GM19455 (cell line): ENCODE measurements at regions not wholly inside any gene's neighbourhood (a gene's known extent, or its start where the extent isn't known, plus 50 kb on each side); places are given as distances from the start of the nearest gene placed in this dataset.
"Not testable (repeated sequence)": the region's sequence is repeated elsewhere in the genome, so short reads cannot be mapped to it uniquely, and the experiment has no call there.

Source experiments
- ATAC-seq: cut with Tn5 transposase; IDR thresholded peaks from one replicate; pipeline ENCODE4 v1.9.1; 2021; ENCODE audit not compliant: unreplicated experiment

DNA sequence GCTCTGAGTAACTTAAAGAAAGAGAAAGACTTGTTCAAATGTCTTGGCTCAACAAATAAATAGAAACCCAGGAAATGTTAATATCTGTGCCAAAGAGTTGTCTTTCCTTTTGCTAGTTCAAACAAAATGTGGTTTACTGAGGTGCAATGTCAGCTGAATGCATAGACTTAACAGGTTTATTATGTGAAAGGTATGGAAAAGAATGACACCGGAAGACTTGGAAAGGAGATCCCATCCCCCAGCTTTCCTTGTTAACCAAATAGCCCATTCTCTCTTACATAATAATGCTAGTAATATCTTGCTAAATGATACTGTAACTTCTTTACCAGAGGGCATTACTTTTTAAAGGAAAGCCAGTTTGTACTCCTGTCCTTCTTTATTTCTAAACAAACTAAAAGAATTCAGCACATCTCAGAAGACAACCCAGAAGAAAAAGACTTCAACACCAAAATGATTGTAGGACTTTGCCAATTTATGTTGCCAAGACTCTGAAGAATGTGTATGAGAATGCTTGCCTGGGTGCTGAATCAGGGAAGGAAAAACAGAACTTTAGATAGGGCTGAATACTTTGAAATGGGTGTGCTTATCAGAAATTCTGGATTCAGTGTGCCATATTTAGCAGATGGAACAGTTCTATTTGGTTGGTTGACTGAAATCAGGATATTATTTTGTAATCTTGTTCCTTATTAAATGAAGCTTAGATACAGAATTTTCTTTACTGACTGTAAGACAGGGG is 344.1 kb downstream of the TMEM38B start:
- ATAC-seq: no peak

DNA sequence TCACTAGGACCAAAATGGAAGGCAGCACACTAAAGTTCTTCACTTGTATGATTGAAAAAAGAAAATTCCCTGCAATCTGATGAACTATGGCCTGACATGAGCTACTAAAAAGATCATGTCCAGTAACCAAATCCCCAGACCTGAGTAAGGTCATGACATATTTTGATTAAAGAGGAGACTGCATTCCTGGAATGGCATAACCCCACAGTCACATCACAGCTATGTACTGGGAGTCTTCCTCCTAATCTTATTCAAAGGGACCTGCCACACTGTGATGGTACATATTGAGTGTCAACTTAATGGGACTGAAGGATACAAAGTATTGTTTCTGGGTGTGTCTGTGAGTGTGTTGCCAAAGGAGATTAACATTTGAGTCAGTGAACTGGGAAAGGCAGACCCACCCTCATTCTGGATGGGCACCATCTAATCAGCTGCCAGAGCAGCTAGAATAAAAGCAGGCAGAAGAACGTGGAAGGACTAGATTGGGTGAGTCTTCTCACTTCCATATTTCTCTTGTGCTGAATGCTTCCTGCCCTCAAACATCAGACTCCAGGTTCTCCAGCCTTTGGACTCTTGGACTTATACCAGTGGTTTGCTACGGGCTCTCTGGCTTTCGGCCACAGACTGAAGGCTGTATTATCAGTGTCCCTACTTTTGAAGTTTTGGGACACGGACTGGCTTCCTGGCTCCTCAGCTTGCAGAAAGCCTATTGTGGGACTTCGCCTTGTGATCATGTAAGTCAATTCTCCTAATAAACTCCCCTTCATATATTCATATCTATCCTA is 345.0 kb downstream of the TMEM38B start:
- ATAC-seq: no peak

DNA sequence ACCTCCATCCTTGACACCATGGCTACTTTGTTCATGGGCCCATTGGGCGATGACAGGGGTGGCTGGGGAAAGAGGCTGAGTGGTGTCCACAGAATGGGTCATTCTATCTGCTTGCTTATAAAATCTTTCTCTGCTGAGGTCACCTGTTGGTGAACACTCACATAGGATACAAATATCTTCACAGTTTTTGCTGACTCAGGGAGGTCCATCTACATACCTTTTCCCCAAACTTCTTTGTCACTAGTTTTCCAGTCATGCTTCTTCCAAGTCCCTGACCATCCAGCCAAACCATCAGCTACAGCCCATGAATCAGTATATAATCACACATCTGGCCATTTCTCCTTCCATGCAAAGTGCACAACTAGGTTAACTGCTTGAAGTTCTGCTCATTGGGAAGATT is 347.6 kb downstream of the TMEM38B start:
- ATAC-seq: not testable (repeated sequence)

DNA sequence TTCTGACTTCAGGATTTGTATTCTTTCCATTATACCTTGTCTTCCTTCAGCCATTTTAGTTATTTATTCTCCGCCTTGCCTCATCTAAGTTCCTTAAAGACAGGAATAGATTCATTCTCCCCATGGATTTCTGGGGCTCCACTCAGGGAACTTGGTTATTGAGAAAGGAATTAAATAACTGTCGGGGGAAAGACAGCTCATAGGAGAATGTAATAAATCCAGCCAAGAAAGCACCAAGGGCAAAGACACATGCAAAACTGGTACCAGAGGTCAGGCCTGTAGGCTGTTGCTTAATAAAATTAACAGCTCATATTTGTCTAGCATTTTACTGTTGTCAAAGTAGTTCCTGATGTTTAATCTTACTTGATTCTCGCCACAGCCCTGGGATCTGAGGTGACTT is 357.2 kb downstream of the TMEM38B start:
- ATAC-seq: no peak

DNA sequence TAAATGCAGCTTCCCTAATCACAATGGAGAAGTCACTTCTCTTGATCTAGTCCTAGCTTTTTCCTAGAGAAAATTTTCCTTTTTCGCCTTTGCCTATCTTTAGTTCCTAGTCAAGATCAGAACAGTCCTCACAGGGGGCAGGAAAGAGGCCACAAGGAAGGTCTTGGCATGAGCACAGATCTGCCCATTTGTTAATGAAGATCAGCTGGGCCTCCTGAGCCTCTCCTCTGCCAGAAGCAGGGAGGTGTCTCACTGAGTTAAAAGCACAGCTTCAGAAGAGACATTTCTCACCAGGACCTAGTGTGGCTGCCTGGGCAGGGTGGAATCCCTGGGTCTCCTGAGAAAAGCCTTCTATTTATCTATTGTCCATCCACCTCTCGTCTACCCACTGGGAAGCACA is 357.8 kb downstream of the TMEM38B start:
- ATAC-seq: no peak

DNA sequence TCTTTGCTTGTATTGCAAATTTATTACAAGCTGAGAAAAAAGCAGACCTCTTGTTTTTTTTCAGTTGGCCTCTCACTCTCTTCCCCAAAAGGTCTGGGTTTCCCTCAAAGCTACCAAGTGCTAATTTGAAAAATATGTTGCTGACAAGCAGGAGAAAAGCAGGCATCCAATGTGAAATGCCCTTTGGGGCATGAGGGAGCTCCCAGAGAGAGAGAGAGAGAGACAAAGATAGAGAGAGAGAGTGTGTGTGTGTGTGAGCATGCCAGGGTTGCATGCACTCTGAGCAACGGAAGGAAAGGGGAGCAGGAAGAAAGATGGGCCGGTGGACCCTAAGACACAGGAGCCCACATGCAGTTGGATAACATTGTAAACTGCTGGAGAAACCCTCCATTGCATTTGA is 358.4 kb downstream of the TMEM38B start:
- ATAC-seq: no peak

DNA sequence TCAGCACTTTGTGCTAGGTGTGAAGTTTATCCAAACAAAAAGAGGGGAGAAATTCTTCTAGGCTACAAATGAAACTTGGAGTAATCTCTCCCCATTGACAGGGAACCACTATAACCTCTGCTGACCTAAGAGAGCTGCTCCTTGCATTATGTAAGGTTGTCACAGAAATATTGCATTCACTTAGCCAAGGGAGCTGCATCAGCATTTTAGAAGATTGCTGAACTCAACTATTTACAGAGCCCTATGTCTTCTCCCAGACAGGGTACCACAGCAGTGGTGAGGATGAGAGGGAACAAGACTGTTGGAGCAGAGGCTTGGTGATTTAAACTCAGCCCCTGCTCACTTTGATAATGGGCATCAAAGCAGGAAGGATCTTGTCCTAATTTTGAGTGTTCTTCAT is 362.0 kb downstream of the TMEM38B start:
- ATAC-seq: no peak

DNA sequence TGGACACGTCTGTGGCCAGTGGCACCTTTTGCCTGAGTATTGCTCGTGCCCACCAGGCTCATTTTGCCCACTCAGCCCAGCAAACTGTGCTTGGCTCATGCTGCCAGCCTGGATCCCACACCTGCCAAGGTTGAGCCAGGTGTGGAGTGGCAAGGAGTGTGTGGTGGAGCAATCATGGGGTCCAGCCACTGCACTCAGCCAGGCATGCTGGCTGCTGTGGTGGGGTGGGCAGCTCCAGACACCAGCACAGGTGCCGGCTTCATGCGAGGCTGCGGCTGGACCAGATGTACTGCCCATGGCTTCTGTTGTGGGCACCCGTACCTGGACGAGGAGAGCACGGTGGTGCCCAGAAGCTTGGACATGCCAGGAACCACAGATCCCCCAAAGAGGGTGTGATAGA is 364.1 kb downstream of the TMEM38B start:
- no peak for ATAC-seq

DNA sequence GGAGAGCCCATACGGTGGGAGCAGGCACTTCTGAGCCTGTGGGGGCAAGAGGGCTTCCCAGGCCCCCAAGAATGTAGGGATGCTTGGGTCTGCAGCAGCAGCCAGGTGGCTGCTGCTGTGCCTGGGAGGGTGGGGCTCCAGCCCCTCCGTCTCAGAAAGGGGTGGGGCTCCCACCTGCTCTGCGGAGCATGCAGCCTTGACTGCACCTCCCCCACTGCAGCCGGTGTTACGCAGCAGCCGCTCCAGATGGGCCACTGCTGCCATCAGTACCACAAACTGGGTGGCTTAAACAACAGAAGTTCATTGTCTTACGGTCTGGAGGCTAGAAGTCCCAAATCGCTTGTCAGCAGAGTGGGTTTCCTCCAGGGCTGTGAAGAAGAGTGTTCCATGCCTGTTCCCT is 365.5 kb downstream of the TMEM38B start:
- no peak for ATAC-seq

DNA sequence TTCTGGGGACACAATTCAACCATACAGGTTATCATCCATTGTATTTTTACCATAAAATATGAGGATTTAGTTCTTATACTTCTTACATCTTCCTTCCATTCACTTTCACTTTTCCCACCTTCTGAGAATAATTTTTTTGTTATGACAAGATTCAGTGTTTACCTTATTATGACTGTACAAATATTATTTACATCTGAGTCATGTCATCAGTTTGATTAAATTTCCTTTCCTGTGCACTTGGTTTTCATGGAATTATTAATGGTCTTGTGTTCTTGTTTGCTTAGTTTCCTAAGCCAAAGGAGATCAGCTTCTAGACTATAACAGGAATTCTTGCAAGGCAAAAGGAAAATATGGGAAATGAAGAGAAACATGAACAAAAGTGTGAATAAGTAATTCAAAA is 366.5 kb downstream of the TMEM38B start:
- no peak for ATAC-seq

DNA sequence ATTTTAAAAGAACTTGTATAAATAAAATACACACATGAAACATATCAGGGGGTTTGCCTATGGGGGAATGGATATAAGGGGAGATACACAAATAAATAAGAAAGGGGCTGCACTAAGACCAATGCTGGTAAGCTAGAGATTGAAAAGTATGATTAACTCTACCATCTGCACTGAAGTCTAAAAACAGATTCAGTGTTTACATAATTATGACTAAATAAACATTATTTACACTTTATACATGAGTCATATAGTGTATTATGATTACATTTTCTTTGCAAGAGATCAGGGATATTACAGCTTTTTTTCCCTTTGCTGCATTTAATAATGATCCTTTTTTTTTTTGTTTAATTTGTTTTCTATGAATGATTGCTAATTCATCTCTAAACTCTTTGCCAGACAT is 367.9 kb downstream of the TMEM38B start:
- no peak for ATAC-seq

DNA sequence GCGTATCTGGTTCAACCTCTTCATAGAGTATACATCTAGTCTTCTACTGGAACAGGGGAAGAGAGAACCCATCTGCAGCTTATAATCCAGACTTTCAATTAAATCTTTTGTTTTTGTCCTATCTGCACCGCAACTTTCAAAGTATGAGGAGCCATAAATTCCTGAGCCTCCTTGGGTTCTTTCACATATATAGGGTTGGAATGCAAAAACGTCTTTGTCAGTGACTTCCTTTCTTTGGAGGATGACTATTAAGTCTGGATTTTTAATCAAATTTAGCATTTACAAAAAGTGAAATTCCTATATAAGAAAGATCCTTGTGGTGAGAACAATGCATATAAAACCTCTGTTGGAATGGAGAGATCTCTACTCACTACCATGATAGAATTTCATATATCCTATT is 370.8 kb downstream of the TMEM38B start:
- ATAC-seq: no peak

DNA sequence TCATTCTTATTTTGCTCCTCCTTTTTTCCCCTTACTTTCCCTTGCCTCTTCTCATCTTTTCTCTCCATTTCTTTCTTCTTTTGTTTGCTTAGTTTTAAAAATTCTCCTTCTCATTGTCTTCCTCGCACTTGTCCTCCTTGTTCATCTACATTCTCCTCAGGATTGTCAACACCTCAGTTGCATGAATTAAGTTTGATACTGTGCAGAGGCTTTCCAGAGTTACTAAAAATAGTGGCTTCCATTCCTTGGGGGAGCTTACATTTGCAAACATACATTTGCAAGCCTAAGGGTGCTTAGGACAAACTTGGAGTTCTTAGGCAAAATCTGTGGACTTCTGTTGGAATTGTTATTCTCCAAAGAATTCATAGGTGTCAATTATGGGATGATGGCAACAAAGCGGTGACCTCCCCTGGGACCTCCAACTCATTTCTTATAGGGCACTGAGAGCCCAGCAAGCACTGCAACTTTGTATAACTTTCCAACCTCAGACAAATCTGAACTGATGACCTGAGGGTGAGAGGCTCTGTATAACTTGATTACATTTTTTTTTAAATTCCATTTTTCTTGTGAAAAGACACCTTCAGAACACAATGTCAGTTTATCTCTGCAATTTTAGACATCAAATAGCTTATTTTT is 371.4 kb downstream of the TMEM38B start:
- ATAC-seq: no peak

DNA sequence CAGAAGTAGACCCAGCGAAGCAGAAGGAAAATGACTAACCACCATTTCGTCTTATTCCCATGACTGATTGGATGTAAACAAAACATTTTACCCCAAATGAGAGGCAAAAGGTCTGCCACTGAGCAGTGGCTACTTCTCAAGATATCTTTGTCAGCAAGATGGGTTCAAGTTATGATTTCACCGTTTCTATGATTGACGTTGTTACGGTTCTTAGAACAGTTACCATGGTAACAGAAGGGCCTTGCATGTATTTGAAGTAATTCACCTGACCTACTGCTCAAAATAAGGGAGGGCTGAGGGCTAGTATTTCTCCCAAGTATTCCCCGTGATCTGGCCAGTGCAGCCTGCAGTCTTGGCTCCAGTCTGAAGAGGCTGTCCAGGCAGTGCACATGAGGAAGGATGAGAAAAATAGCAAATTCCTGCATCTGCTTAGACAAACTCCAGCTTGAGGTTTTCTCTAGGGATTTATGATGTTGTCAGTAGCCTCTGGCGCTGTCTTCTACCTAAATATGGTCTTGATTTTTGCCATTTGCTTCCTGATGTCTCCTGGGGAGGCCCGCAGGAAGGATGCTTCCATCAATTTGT is 372.7 kb downstream of the TMEM38B start:
- ATAC-seq: no peak

DNA sequence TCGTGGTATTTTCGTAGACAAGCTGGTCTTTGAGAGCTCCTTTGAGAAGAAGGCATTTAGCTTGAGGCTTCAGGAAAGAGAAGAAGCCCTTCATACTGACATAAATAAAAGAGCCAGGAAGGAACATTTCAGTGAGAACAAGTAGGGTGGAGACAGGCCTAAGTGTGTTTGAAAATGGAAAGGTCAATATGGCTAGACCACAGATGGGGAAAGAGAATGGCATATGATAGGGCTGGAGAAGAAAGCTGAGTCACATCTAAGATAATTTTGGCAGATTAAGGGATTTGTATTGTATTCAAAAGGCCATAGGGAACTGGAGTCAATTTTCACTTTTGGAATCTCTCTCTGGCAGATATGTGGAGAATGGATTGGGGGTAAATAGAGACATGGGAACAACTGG is 374.9 kb downstream of the TMEM38B start:
- no peak for ATAC-seq

DNA sequence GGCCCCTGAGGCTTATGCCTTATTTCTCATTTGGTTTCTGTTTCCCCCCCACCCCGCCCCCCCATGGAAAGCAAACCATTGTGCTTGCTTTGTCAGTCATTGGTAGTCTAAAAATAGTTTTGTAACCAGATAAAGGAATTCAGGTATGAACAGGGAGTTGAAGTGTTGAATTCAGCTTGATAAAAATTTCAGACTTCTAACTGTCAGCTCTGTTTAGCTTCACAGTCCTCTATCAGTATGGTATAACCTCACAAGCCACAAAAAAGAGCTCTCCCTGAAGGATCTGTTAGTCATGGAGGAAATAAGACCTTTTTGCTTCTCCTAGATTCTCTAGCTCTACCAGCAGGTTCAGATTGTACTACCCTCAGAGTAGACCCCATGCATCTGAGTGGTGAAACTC is 378.1 kb downstream of the TMEM38B start:
- no peak for ATAC-seq

DNA sequence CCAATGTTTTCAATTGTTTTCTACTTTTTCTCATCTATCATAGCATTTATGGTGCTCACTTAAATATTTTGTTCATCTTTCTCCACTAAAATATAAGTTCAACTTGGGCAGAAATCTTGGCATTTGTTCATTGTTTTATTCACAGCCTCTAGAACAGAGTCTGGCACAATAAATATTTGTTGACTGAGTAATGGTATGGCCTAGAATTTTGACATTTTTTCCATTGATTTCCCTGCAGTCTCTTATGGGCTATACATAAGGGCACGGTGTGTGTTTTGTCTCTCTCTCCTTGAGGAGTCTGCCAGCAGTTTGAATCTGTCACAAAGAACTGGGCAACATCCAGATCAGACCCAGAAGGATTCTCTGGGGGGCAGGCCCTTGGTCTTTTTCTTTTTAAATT is 379.7 kb downstream of the TMEM38B start:
- ATAC-seq: no peak

DNA sequence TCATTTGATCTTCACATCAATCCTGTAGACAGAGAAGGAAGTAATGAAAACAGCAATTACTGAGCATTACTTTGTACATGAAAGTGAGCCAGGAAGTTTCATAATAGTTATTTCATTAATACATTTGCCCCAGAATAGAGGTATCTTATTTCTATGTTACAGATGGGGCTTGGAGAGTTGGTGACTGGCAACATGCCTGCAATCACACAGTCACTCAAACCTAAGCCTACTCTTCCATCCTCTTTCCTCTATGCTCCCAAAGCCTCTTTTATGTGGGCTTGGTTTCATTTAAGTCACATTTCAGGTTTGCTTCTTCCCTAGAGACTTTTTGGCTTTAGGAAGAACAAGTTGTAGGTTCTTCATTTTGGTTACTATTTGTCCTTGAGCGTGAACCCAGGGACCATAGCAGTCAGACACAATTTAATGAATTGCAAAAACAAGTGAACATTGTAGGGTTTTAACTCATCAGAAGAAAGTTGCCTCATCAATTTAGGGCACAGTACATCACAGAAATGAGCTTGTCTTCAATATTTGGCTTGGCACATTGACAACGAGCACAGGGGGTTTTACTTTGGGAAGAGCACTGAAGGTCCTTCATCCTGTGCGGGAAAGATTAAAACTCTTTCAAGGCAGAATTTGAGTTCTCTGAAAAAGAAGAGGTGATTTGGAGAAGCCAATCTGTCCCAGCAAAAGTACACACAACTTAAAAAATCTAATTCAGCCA is 381.1 kb downstream of the TMEM38B start:
- no peak for ATAC-seq

DNA sequence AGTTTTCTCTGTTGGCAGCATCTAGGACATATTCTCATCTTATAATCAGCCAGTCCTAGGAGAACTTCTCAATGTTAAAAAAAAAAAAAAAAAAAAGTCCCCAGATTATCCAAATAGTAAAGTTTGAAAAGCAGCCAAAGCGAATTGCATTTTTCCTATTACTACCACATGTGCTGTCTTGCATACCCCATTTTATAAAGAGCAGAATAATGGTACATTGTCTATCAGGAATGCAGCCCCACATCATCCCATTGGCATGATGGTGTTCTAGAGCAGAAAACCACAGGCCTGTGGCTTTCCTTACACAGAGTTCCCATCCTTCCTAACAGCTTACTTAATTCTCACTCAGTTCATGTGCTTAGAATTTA is 381.6 kb downstream of the TMEM38B start:
- ATAC-seq: no peak

DNA sequence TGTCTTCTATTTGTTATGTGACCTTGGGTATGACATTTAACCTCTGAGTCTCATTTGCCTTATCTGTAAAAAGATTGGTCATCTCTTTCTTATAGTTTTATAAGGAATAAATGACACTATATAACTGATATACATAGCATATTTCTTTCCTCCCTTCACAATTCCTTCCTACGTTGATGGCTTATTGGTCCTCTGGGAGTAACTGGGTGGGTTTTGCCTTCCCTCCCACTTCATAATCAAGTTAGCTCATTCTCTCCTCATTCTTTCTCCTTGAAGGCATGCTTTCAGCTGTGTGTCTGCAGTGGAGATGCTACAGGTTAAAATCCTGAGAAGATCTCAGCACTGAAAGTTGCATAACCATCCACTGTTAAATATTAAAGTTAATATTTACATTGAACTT is 382.4 kb downstream of the TMEM38B start:
- ATAC-seq: no peak

DNA sequence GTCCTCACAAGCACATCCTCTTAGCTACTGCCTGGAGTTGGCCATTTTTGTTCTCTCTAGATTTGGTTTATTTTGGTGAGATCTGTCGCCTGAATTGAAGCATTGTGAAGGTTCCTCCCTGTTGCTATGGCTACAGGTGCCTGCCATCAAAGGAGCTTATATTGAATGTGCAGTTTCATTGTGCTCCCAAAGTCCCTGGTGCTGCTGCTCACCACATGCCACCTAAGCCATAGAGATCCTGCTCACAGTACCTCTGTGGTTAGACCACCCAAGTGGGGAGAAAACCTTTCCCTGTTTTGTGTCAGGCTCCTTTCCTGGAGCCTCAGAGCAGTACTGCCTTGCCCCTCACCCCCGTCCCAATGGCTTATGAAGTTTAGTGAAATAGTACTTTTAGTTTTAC is 383.4 kb downstream of the TMEM38B start:
- ATAC-seq: no peak
